ENCODE measurements at regions not wholly inside any gene's neighbourhood (a gene's known extent, or its start where the extent isn't known, plus 50 kb on each side); places are given as distances from the start of the nearest gene placed in this dataset.
"Not testable (repeated sequence)": the region's sequence is repeated elsewhere in the genome, so short reads cannot be mapped to it uniquely, and the experiment has no call there.

DNA sequence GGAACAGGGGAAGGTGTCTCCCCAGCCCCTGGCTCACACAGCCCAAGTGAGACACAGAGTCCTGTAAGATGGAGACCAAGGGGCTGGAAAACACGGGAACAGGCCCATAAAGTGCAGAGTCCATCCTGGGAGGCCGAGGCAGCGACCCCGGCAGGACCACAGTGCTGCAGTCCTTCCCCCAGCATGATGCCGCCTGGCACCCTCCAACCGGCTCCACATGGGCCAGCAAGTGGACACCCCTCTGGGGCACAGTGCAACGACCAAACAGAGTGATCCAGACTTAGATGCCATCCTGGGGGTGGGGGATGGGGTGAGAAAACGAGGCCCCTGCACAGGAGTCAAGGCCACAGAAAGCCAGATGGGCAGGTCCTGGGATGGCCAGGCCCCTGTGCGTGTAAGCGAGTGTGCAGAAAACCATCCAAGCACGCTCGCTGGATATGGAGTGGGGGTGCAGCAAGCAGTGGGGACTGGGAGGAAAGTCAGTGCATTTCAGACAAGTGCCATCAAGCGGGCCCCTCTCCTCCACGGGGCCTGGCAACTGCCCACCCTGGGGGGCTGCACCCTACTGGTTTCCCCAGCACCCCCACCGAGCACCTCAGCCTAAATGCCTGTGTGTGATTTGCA, 104.7 kb downstream of the NPIPB11 start:
- intact Hi-C loops (cut with micrococcal nuclease); ATAC-seq; DNase-seq: not testable (repeated sequence)

DNA sequence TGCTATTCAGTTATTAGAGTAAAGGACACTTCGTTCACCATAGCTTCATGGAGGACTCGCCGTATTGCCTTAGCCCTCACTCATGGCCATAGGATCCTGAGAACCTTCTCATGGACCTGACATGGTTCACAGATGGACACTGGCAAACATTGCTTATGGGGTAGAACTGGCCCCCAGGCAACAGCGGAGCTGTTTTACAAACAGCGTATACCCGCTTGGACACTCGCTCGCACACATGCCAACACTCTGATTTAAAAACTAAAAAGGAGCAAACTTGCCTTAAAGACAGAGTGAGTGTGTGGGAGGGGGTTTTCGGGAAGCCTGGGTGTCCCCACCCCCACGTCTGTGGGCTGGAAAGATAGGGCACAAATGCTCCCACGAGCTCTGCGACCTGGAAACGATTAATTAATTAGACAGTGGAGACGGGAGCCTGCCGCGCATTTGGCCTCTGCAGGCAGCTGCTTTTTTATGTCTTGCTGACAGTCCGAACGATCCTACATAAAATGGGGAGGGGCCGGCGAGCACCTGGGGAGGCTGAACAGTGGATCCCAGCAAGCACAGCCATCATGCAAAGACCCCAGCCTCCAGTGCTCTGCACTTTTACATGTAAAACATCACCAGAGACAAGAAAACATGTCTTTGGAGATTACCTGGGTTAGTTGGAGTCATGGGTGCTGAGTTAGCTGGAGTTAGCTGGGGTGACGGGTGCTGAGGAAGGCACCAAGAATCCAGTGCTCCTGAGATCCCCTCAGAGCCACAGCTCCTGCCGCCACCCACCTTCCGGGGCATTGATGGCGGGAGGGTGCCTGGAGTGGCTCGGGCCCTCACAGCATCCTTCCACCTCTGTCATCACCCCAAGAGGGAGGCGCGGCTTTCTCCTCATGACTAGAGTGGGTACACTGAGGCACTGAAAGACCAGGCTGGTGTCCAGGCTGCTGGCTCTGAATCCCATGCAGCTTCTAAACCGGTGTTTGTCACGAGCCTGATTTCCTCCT, 105.7 kb downstream of the NPIPB11 start:
- DNase-seq; ATAC-seq; intact Hi-C loops (cut with micrococcal nuclease): not testable (repeated sequence)

DNA sequence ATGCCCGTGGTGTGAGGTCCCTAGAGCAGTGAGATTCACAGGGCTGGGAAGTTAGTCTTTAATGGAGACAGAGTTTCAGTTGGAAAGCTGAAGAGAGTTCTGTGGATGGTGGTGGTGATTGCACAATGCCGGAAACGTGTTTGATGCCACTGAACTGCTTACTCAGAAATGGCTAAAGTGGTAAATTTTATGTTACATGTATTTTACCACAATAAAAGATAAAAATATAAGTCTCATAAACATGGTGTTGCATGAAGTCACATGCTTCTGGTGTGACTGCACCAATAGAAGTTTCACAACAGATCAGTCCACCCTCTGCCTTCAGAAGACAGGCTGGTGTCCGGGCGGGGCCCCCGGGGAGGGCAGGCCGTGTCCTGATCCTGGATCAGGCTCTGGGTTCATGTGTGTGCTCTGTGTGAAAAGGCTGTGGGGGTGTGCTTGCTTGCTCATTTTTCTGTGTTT, 106.5 kb downstream of the NPIPB11 start:
- peak; percentile 71 for DNase-seq
- intact Hi-C loops (cut with micrococcal nuclease) = not testable (repeated sequence)

DNA sequence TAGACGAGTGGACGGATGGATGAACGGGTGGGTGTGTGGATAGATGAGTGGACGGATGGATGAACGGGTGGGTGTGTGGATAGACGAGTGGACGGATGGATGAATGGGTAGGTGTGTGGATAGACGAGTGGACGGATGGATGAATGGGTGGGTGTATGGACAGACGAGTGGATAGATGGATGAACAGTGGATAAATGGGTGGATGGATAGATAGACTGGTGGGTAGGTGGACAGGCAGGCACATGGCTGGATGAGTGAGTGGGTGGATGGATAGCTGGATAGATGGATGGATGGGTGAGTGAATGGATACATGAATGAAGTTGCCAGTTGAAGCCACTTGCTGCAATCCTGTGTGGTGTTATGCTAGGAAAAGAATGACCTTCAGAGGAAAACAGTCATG, 107.5 kb downstream of the NPIPB11 start:
- ATAC-seq = not testable (repeated sequence)

More for the DNA sequence above, 106.5 kb downstream of the NPIPB11 start:
- peak; percentile 86 for ATAC-seq

DNA sequence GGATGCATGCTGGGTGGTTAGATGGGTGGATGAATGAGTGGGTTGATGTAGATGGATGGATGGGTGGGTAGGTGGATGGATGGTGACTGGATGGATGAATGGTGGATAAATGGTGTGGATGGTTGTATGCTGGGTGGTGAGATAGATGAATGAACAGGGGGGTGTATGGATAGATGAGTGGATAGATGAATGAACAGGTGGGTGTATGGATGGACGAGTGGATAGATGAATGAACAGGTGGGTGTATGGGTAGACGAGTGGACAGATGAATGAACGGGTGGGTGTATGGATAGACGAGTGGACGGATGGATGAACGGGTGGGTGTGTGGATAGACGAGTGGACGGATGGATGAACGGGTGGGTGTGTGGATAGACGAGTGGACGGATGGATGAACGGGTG, 108.2 kb downstream of the NPIPB11 start:
- intact Hi-C loops (cut with micrococcal nuclease); DNase-seq; ATAC-seq: not testable (repeated sequence)

More for the DNA sequence above, 107.5 kb downstream of the NPIPB11 start:
- intact Hi-C loops (cut with micrococcal nuclease); DNase-seq: not testable (repeated sequence)

DNA sequence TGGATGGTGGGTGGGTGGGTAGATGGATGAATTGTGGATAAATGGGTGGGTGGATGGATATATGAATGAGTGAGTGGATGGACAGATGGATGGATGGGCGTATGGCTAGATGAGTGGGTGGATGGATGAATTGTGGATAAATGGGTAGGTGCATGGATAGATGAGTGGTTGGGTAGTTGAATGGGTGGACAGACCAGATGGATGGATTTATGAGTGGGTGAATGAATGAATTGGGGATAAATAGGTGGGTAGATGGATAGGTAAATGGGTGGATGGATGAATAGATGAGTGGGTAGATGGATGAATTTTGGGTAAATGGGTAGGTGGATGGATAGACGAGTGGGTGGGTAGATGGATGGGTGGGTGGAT, 108.7 kb downstream of the NPIPB11 start:
- DNase-seq; intact Hi-C loops (cut with micrococcal nuclease); ATAC-seq: not testable (repeated sequence)

DNA sequence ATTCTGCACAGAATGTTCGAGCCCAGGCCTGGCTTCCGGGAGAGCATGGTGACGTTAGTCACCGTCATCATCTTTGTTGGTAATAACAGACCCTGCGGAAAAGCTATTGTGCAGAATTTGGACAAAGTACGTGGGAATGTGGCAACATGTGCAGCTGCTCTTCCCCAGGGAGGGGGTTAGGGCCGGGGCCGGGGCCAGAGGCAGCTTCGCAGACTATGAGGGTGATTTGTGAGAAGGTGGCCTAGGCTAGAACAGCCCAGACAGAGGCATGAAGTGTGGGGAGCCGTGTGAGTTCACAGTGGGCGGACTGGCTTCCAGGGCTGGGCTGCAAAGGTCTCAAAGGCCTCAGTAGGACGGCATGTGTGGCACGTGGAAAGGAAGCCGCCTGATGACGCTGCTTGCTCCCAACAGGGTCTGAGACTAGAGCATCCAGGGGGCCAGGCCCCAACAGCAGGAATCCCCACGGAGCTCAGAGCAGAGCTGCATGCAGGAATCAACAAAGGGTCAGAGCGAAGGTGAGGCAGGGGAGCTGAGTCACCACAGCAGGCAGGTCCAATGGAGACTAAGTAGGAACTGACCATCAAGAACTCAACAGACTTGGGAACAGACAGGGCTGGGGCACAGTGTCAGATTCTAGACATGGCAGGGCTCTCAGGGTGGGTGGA, 109.2 kb downstream of the NPIPB11 start:
- intact Hi-C loops (cut with micrococcal nuclease); DNase-seq; ATAC-seq: not testable (repeated sequence)

DNA sequence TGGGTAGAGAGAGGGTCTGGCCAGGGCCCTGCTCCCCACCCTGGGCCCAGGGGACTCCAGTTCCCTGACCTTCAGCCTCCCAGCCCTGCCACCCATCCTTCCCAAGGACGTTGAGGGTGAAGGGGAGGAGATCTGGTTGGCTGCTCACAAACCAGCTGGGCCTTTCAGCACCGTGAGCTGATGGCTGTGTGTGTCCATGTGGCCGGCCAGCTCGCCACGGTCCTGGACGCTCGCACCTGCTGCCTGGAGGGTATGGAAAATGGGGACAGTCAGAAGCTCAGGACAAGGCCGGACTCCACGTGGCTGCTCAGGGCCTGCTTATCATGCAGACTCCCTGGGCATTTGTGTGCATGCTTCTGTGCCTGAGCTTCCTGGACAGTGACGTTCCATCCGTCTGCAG, 110.3 kb downstream of the NPIPB11 start:
- ATAC-seq; intact Hi-C loops (cut with micrococcal nuclease): not testable (repeated sequence)
- peak; percentile 51 for DNase-seq

DNA sequence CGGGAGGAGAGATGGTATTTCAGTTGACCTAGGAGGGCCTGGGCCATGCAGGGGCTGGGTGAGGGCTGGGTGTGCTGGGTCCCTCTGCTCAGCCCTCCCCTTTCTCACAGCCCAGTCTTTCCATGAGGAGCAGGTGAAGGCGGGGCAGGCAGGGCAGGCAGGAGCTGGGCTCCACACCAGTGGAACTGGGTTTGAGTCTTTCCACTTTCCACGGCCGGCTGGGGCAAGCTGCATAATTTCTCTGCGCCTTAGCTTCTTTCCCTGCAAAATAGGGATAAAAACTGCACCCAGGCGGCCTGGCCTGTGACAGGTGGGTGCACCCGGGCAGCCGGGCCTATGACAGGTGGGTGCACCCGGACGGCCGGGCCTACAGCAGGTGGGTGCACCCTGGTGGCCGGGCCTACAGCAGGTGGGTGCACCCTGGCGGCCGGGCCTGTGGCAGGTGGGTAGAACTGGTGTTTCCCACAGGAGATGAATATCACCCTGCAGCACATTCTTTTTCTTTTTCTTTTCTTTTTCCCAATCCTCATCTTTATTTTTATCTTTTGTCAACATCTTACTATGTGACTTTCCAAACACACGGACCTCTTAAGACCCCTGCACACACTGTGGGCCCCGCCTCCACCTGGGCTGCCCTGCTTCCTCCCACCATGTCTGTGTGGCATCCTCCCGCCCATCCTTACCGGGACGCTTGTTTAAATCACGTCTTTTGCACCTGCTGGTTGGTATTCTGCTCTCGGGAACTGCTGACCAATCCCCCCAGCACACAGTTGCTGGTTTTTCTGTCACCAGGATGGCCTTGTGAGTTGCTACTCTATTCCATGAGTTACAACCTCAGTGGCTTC, 111.3 kb downstream of the NPIPB11 start:
- ATAC-seq; DNase-seq; intact Hi-C loops (cut with micrococcal nuclease): not testable (repeated sequence)

DNA sequence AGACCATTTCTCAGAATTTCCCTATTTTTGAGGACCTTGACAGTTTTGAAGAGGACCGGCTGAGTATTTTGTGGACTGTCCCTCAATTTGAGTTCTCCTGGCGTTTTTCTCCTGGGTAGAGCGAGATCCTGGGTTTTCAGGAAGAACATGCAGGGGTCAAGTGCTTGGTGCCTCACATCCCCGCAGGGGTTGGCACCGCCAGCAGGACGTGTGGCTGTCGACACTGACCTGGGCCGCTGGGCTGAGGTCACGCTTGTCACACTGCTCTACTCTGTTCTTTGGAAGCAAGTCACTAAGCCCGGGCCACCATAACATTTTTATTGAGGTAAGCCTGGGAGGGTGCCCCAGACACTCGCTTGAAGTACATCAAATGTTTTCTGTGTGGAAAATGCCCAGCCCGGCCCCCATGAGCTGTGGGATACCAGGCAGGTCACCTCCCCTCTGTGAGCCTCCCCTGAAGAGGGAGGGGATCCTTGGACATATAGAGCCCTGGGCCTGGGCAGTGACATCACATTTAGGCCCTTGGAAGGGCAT, 112.0 kb downstream of the NPIPB11 start:
- ATAC-seq; intact Hi-C loops (cut with micrococcal nuclease); DNase-seq: not testable (repeated sequence)

DNA sequence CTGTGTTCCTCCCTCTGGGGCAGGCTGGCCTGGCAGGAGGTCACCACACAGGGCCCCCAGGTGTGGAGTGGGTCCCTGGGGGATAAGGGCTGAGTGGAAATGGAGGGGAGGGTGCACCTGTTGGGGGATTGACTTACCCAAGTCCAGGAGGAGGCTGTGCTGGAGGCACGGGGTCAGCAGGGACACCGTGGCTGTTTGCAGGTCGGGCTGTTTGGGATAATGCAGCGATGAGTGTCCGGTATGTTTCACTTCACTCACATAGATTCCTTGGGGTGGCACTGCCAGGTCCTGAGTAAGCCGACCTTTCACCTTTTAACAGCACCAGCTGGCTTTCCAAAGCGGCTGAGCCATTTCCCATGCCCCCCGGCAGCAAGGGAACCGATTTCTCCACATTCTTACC, 113.0 kb downstream of the NPIPB11 start:
- DNase-seq (peak; percentile 60), ATAC-seq (peak; percentile 22)
- intact Hi-C loops (cut with micrococcal nuclease) = not testable (repeated sequence)

DNA sequence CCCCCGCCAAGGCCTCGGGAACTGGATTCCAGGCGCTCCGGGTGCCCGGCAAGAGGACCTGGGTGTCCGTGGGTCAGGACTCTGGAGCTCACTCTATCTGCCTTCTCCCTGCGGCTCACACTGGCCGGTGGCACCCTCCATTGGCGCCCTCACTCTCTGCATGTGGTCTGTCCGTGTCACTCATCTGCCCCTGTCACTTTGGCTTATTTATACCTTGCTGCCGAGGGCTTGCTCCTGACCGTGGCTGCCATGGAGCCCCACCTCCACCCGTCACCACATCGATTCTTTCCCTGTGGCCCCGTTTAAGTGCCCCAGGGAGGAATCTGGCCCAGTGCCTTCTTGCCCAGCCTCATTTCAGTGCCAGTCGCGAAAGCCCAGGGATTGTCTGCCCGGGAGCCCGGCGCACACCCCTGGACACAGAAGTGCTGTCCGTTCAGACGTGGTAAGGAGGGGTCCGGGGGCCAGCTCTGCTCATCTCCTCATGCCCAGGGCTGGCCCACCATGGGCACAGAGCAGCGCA, 113.5 kb downstream of the NPIPB11 start:
- peak; percentile 77 for DNase-seq
- ATAC-seq = peak; percentile 64
- intact Hi-C loops (cut with micrococcal nuclease) = not testable (repeated sequence)

DNA sequence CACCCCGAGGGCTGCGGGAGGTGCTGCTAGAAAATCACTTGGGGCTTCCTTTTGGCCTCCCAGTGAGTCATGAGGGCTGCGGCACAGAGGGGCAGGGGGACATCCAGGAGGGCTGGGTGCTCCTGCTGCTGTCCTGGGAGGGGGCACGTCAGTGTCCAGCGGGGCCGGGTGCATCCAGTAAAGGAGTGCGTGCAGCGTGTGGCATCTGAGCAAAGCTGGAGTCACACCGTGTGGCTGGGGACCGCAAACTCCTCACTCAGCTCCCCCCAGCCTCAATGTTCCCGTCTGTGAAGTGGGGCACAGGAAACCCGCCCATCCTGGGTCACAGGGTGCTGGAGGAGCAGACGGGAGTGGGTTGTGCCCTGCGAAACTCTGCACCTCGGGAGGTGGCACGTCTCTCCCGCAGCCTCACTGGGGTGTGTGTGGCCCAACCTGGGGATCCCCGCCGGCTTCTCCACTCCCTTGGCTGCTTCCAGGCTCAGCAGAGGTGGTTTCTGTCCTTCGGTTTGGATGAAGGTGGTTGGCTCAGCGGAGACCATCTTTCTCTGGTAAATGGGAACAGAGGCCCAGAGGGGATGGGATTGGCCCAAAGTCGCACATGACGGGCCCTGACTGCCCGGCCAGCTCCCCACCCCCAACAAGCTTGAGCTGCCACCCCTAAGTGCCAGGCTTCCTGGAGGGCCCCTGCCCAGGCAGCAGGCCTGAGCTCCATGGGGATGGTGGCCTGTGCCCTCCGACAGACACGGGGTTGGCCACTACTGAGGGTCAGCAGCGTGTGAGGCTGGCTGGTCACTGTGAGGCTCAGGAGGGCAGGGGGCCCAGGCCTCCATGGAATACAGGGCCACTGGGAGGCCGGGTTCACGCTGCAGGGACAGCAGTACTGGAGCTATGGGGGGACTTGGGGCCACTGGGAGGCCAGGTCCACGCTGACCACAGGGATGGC, 114.9 kb downstream of the NPIPB11 start:
- ATAC-seq; intact Hi-C loops (cut with micrococcal nuclease): not testable (repeated sequence)
- DNase-seq = peak; percentile 50

DNA sequence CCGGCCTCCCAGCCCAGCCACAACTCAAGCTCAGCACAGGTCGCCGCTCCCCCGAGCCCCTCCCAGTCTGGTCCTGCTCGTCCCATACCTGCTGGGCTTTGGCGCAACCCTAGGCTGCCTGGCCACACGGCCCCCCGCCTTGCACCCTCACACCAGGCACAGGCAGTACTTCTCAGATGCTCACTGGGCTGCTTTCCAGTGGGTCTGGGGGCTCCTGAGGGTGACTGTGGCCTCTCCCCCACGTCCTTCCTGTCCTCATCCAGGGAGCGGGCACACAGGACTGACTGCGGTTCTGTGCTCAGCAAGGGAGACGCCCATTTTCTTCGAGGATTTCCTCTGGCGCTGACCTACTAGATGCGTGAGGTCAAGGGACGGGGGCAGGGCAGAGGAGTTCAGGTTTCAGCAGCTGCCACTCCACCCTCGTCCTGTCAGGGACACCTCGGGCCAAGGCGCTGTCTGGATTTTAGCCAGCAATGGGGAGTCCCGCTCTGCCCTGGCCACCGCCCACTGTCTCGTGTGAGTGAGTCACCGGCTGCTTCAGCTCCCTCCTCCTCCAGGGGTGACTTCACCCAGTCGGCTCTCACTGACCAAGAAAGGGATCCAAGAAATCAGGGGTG, 115.8 kb downstream of the NPIPB11 start:
- peak; percentile 77 for ATAC-seq
- intact Hi-C loops (cut with micrococcal nuclease) = no loop called here

DNA sequence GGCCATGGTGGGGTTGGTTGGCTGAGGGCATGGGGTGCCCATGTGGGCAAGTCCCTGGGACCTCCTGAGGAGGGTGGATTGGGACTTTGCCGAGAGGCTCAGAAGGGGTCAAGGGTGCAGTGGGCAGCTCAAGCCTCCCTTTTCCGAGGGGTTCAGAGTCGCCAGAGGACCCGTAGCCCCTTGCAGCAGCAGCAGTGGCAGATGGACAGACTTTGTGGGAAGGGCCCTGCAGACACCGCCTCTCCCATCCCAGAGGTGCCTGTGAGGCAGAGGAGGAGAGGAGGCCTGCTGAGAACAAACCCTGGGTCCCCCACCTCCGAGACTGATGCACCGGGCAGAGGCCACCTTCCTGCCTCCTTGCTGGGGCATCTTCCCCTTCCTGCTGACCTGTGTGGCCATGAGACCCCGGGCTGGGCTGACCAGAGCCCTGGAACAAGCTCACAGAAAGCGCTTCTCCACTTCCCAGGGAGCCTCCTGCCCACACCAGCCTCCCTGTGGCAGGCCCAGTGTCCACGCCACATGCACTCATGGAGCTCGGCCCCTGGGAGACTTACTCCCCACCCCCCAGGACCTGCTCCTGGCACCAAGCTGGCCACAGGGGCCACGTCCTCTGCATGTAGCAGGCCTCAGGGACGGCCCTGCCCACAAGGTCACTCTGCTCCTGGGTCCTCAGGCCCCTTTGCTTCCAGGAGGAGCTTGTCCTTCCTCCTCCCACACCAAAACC, 116.8 kb downstream of the NPIPB11 start:
- ATAC-seq (peak; percentile 11), DNase-seq (peak; percentile 54)
- intact Hi-C loops (cut with micrococcal nuclease) = not testable (repeated sequence)

More for the DNA sequence above, 115.8 kb downstream of the NPIPB11 start:
- peak; percentile 95 for DNase-seq
